Brain microvascular endothelial cell (primary cell): ENCODE measurements at regions not wholly inside any gene's neighbourhood (a gene's known extent, or its start where the extent isn't known, plus 50 kb on each side); places are given as distances from the start of the nearest gene placed in this dataset.

Experiments
- DNase-seq: peaks from one replicate; pipeline ENCODE4 v3.0.0-alpha.2; 2020
- H3K27ac ChIP-seq: fragments of 250-450 bp; sonication (Bioruptor Pico); 2 replicates; pipeline ENCODE4 v1.5.1; 2020; ENCODE audit warnings: mild to moderate bottlenecking, moderate library complexity
- H3K27me3 ChIP-seq: fragments of 250-450 bp; sonication (Bioruptor Pico); replicated peaks from 2 replicates; pipeline ENCODE4 v1.5.1; 2020; ENCODE audit warnings: mild to moderate bottlenecking
- H3K36me3 ChIP-seq: fragments of 250-450 bp; sonication (Bioruptor Pico); replicated peaks from 2 replicates; pipeline ENCODE4 v1.5.1; 2020; ENCODE audit warnings: mild to moderate bottlenecking
- H3K4me3 ChIP-seq: 2 replicates; pipeline ENCODE4 v1.5.1; 2011; ENCODE audit warnings: low read depth, mild to moderate bottlenecking, control low read depth, low read length, moderate library complexity
- in situ Hi-C: cut with HindIII; loops from 2 replicates; pipeline ENCODE4 v1.10.0; 2017; ENCODE audit warnings: low sequenced_read_pairs, low pct_ligation_motif_present
- TF ChIP-seq, protein P1 (sequence below): IDR thresholded peaks from 2 replicates; pipeline ENCODE4 v1.5.1; 2011; ENCODE audit warnings: low read depth, mild to moderate bottlenecking, moderate library complexity, low read length, control low read depth, inconsistent platforms; ENCODE audit errors: missing control alignments

DNA sequence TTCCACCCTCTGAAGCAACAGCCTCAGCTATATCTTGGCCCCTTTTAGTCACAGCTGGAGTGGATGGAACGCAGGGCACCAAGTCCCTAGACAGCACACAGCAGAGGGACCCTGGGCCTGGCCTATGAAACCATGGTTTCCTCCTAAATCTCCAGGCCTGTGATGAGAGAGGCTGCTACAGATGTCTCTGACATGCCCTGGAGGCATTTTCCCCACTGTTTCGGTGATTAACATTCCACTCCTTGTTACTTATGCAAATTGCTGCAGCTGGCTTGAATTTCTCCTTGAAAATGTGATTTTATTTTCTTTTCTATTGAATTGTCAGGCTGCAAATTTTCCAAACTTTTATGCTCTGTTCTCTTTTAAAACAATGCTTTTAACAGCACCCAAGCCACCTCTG is 384.8 kb downstream of the PRR16 start:
- Histone ChIP-seq H3K27ac (no peak overlapping the region), H3K36me3 (no peaks in the 10 kb centered on the region), H3K27me3 (no peaks in the 10 kb centered on the region), H3K4me3 (no peak overlapping the region)
- TF ChIP-seq, protein P1, sequence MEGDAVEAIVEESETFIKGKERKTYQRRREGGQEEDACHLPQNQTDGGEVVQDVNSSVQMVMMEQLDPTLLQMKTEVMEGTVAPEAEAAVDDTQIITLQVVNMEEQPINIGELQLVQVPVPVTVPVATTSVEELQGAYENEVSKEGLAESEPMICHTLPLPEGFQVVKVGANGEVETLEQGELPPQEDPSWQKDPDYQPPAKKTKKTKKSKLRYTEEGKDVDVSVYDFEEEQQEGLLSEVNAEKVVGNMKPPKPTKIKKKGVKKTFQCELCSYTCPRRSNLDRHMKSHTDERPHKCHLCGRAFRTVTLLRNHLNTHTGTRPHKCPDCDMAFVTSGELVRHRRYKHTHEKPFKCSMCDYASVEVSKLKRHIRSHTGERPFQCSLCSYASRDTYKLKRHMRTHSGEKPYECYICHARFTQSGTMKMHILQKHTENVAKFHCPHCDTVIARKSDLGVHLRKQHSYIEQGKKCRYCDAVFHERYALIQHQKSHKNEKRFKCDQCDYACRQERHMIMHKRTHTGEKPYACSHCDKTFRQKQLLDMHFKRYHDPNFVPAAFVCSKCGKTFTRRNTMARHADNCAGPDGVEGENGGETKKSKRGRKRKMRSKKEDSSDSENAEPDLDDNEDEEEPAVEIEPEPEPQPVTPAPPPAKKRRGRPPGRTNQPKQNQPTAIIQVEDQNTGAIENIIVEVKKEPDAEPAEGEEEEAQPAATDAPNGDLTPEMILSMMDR, result no peak
- in situ Hi-C loops, result no loop called here
- DNase-seq, result no peak

DNA sequence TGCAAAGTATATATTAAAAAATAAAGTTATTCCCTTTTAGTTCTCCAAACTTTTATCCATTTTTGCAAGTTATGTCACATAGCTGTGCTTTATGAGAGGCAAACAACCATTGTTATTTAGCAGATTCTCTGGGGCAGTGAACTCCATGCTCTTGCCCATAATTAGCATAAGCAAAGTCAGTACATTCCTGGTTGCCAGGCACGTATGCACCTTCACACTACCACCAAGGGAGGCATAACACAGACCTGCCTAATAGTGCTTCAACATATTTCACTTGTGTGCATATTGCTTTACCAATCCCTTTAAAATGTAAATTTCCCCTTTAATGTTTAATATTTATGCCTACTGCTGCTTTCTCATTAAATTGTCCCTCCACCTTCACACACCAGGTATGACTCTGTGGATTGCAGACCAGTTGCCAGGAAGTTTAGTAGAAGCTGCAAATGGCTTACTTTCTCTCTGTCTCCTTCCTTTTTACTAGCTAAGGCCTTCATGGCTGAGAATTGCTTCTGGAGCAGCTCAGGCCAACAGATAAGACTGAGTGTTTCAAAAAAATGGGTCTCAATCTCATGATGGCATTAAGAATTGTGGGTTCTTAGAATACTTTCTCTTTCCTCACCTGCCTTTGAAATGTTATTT is 388.2 kb downstream of the PRR16 start:
- no peaks in the 10 kb centered on the region for H3K27me3 ChIP-seq
- TF ChIP-seq, protein P1, result no peak
- H3K36me3 ChIP-seq, result no peaks in the 10 kb centered on the region

DNA sequence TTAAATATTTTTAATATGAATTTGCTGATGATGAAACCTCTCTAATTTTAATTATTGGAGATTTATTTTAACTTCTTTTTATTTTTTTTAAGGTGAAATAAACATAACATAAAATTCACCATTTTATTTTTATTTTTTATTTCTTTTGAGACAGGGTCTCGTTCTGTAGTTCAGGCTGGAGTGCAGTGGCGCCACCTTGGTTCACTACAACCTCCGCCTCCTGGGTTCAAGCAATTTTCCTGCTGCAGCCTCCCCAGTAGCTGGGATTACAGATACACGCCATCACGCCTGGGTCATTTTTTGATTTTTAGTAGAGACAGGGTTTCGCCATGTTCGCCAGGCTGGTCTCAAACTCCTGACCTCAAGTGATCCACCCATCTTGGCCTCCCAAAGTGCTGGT is 402.9 kb downstream of the PRR16 start:
- H3K36me3 ChIP-seq, result no peaks in the 10 kb centered on the region
- H3K4me3 ChIP-seq, result no peak overlapping the region
- H3K27ac ChIP-seq, result no peak overlapping the region
- H3K27me3 ChIP-seq, result no peaks in the 10 kb centered on the region
- no peak for DNase-seq
- TF ChIP-seq, protein P1, result no peak
- in situ Hi-C loops, result no loop called here

More for the DNA sequence above, 388.2 kb downstream of the PRR16 start:
- Histone ChIP-seq H3K27ac (no peak overlapping the region), H3K4me3 (no peak overlapping the region)
- in situ Hi-C loops, result no loop called here
- DNase-seq, result no peak

DNA sequence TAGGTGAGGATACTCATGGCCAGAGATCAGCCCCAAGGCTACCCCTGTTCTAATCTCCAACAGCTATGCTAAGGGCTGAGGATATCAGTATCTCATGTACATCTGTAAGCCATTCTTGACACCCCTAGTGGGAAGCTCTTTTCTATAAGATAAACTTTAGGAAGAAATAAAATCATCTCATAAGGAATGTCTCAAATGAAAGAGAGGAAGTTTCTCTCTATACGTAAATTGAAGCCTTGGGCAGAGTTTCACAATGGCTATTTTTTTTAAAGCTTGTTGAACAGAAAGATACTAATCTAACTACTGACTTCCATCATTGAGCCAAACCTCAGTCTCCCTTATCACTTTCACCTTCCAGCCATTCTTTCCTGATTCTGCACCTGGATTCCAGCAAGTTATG is 405.7 kb downstream of the PRR16 start:
- Histone ChIP-seq H3K36me3 (no peaks in the 10 kb centered on the region), H3K27me3 (no peaks in the 10 kb centered on the region), H3K27ac (no peak overlapping the region), H3K4me3 (no peak overlapping the region)
- TF ChIP-seq, protein P1, result no peak
- DNase-seq, result no peak
- in situ Hi-C loops, result no loop called here

DNA sequence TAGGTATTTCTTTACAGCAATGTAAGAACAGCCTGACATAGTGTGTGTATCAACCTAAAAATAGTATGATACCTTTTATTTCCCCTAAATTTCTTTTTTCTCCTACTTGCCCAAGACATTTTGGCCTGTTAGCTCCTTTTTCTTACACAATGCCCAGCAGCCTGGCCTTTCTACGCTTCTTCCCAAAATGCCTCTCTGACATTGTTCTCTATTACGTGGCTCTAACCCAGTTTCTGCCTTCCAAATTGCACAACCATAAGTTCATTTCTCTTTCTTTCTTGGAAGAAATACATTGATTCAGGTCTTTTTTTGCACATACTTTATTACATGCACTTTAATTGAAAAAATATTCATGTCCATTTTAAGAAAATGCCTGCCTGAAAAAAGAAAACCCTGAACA is 408.2 kb downstream of the PRR16 start:
- in situ Hi-C loops, result no loop called here

More for the DNA sequence above, 408.2 kb downstream of the PRR16 start:
- no peak for DNase-seq
- TF ChIP-seq, protein P1, result no peak
- Histone ChIP-seq H3K27me3 (no peaks in the 10 kb centered on the region), H3K4me3 (no peak overlapping the region), H3K27ac (no peak overlapping the region), H3K36me3 (no peaks in the 10 kb centered on the region)
